ENCODE measurements at regions not wholly inside any gene's neighbourhood (a gene's known extent, or its start where the extent isn't known, plus 50 kb on each side); places are given as distances from the start of the nearest gene placed in this dataset.

DNA sequence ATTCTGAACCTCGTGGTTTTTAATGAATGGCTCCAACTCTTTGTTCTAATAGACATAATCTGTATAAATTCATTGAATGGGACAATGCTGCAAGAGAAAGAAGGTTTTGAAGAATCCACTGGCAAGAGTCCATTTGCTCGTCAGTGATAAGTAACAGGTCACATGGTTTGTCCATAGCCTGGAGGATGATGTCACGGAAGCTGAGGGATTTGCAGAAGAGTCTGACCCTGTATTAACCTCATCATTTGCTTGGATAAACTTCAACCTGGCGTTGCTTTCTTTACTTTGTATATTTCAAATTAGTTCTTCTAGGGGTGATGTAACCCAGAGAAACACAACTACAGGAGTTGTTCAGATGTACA, 197.4 kb downstream of the GAS1 start:
- no peak for TF ChIP-seq RAD21 (conservative IDR thresholded peaks at IDR 0.05)
- TF ChIP-seq, protein P1, sequence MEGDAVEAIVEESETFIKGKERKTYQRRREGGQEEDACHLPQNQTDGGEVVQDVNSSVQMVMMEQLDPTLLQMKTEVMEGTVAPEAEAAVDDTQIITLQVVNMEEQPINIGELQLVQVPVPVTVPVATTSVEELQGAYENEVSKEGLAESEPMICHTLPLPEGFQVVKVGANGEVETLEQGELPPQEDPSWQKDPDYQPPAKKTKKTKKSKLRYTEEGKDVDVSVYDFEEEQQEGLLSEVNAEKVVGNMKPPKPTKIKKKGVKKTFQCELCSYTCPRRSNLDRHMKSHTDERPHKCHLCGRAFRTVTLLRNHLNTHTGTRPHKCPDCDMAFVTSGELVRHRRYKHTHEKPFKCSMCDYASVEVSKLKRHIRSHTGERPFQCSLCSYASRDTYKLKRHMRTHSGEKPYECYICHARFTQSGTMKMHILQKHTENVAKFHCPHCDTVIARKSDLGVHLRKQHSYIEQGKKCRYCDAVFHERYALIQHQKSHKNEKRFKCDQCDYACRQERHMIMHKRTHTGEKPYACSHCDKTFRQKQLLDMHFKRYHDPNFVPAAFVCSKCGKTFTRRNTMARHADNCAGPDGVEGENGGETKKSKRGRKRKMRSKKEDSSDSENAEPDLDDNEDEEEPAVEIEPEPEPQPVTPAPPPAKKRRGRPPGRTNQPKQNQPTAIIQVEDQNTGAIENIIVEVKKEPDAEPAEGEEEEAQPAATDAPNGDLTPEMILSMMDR (IDR thresholded peaks at IDR 0.05; ENCODE audit: poor library complexity, severe bottlenecking), result no peak

All from neural cell (in vitro differentiated cells).